ENCODE measurements at regions not wholly inside any gene's neighbourhood (a gene's known extent, or its start where the extent isn't known, plus 50 kb on each side); places are given as distances from the start of the nearest gene placed in this dataset.
"Not testable (repeated sequence)": the region's sequence is repeated elsewhere in the genome, so short reads cannot be mapped to it uniquely, and the experiment has no call there.

DNA sequence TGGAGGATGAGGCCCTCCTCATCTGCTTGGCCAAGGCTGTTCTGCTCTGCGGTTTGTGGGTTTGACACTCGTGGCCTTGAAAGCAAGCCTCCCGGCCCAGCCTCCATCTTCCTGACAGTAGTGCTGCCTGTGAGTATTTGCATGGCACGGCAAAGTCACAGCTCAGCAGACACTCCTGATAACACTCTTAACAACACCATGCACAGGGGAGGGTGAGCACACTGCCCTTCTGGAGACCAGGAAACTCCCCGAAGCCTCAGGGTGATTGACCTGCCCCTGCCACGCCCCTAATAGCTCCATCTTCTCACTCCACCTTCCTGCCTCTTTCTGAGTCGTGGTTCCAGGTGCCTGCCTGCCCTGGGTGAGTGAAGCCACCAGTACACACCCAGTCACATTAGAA, 5476.6 kb upstream of the TPTE start:
- TF ChIP-seq, protein P1, sequence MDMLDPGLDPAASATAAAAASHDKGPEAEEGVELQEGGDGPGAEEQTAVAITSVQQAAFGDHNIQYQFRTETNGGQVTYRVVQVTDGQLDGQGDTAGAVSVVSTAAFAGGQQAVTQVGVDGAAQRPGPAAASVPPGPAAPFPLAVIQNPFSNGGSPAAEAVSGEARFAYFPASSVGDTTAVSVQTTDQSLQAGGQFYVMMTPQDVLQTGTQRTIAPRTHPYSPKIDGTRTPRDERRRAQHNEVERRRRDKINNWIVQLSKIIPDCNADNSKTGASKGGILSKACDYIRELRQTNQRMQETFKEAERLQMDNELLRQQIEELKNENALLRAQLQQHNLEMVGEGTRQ (IDR thresholded peaks at IDR 0.05; ENCODE audit: low read depth, low read length), result not testable (repeated sequence)
- not testable (repeated sequence) for TF ChIP-seq MAFK (IDR thresholded peaks at IDR 0.05; ENCODE audit: low read depth, low read length); RAD21 (IDR thresholded peaks at IDR 0.05; ENCODE audit: low read length); POLR2A (IDR thresholded peaks at IDR 0.05; ENCODE audit: low read depth, low read length); MXI1 (IDR thresholded peaks at IDR 0.05; ENCODE audit: borderline replicate concordance, low read depth, low read length); CHD1 (IDR thresholded peaks at IDR 0.05; ENCODE audit: low read depth, low read length); CEBPB (IDR thresholded peaks at IDR 0.05; ENCODE audit: low read depth, low read length); BHLHE40 (IDR thresholded peaks at IDR 0.05; ENCODE audit: low read depth, low read length); SMC3 (IDR thresholded peaks at IDR 0.05; ENCODE audit: low read depth, low read length); FOS (IDR thresholded peaks at IDR 0.05; ENCODE audit: low read depth, low read length); NFE2L2 (IDR thresholded peaks at IDR 0.05; ENCODE audit: low read depth, low read length)
- TF ChIP-seq, protein P2, sequence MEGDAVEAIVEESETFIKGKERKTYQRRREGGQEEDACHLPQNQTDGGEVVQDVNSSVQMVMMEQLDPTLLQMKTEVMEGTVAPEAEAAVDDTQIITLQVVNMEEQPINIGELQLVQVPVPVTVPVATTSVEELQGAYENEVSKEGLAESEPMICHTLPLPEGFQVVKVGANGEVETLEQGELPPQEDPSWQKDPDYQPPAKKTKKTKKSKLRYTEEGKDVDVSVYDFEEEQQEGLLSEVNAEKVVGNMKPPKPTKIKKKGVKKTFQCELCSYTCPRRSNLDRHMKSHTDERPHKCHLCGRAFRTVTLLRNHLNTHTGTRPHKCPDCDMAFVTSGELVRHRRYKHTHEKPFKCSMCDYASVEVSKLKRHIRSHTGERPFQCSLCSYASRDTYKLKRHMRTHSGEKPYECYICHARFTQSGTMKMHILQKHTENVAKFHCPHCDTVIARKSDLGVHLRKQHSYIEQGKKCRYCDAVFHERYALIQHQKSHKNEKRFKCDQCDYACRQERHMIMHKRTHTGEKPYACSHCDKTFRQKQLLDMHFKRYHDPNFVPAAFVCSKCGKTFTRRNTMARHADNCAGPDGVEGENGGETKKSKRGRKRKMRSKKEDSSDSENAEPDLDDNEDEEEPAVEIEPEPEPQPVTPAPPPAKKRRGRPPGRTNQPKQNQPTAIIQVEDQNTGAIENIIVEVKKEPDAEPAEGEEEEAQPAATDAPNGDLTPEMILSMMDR (conservative IDR thresholded peaks at IDR 0.05; ENCODE audit: low read depth, low read length), result not testable (repeated sequence)
- TF ChIP-seq, protein P3, sequence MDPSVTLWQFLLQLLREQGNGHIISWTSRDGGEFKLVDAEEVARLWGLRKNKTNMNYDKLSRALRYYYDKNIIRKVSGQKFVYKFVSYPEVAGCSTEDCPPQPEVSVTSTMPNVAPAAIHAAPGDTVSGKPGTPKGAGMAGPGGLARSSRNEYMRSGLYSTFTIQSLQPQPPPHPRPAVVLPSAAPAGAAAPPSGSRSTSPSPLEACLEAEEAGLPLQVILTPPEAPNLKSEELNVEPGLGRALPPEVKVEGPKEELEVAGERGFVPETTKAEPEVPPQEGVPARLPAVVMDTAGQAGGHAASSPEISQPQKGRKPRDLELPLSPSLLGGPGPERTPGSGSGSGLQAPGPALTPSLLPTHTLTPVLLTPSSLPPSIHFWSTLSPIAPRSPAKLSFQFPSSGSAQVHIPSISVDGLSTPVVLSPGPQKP (IDR thresholded peaks at IDR 0.05; ENCODE audit: borderline replicate concordance, low read depth, low read length), result not testable (repeated sequence)

Data from IMR-90 (cell line).